ENCODE measurements at regions not wholly inside any gene's neighbourhood (a gene's known extent, or its start where the extent isn't known, plus 50 kb on each side); places are given as distances from the start of the nearest gene placed in this dataset.
"Not testable (repeated sequence)": the region's sequence is repeated elsewhere in the genome, so short reads cannot be mapped to it uniquely, and the experiment has no call there.

DNA sequence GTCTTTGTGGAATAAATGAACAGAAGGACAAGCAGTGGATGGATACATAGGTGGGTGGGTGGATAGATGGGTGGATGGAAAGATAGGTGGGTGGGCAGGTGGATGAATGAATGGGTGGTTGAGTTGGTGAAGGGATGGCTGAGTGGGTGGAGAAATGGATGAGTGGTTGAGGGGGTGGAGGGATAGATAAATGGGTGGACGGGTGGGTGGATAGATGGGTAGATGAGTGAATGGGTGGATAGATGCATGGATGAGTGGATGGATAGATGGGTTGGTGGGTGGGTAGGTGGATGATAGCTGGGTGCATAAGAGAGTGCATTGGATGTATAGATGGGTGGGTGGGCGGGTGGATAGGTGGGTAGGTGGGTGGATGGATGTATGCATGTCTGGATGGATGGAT is 63.5 kb downstream of the UNC93B1 start:
- DNase-seq: not testable (repeated sequence)

DNA sequence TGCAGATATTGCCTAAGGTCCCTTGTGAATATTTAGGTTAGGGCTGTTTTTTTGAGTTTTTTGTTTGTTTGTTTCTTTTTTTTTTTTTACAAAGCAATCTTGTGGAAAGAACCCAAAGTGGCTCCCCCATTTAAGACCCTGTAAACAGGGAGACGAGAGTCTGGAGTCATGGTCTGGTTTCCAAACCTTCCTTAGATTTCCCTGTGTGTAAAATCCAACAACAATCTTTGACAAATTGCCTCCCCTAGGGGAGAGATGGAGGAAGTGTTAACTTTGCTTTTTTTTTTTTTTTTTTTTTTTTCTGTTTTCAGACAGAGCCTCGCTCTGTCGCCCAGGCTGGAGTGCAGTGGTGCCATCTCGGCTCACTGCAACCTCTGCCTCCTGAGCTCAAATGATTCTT is 64.9 kb downstream of the UNC93B1 start:
- DNase-seq: not testable (repeated sequence)

DNA sequence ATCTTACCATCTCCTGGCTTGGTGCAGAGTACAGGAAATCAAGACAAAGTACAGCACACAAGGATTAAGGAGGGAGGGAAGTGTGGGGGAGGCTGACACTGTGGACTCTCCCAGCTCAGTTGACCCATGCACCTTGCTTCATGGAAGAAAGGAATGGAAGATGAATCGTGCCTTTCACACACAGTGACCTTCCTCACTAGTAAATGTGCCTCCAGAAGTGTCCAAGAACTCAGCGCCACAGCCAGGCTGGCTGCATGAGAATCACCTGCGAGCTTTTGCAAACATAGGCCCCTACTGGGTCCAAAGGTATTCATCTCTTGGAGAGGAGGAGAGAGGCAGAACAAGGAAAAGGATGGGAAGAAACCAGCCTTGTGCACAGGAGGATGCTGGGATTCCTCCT is 65.5 kb downstream of the UNC93B1 start:
- DNase-seq: not testable (repeated sequence)

DNA sequence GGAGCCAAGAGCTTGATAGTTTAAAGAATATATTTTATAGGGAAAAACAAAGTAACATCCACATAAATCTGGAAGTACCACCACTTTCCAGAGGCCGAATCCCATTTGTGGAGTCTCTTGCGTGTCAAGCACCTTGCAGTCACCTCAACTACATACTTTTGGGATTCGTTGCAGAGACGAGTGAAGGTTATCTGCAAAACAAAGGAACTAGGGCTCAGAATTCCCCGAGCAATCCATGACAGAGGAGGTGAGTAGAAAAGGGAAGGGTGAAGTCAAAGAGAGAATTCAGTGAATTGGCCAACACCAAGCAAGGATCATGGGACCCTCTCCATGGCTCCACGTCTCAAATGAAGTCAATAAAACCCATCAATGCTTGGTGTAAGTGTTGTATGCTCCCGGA is 80.3 kb downstream of the UNC93B1 start:
- not testable (repeated sequence) for DNase-seq

DNA sequence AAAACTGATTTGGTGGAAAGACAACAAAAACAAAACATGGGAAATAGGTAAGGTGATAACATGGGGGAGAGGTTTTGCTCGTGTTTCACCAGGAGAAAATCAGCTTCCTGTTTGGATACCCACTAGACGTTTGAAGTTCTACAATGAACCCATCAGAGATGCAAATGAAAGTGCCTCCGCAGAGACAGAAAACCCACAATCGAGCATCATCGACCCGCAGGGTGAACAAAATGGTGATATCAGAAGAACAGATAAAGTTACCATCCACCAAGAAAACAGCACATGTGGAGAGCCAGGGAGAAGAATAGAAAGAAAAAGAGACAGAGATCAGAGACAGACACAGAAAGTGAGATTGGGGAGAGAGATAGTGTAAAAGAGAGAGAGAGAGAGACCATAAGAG is 83.4 kb downstream of the UNC93B1 start:
- DNase-seq: peak; percentile 55

DNA sequence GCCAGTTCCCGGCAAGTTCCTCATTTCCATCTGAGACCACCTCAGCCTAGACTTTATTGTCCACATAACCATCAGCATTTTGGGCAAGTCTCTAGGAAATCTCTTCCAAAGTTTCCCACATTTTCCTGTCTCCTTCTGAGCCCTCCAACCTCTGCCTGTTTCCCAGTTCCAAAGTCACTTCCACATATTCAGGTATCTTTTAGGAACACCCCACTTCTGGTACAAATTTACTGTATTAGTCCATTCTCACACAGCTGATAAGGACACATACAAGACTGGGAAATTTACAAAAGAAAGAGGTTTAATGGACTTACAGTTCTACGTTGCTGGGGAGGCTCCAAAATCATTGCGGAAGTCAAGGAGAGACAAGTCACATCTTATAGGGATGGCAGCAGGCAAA is 91.7 kb downstream of the UNC93B1 start:
- DNase-seq: not testable (repeated sequence)

DNA sequence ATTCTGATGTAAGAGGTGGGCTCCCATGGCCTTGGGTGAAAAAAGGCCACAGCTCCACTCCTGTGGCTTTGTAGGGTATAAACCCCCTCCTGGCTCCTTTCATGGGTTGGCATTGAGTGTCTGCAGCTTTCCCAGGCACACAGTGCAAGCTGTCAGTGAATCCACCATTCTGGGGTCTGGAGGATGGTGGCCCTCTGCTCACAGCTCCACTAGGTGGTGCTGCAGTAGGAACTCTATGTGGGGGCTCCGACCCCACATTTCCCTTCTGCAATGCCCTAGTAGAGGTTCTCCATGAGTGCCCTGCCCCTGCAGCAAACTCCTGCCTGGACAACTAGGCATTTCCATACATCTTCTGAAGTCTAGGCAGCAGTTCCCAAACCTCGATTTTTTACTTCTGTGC is 92.7 kb downstream of the UNC93B1 start:
- not testable (repeated sequence) for DNase-seq

DNA sequence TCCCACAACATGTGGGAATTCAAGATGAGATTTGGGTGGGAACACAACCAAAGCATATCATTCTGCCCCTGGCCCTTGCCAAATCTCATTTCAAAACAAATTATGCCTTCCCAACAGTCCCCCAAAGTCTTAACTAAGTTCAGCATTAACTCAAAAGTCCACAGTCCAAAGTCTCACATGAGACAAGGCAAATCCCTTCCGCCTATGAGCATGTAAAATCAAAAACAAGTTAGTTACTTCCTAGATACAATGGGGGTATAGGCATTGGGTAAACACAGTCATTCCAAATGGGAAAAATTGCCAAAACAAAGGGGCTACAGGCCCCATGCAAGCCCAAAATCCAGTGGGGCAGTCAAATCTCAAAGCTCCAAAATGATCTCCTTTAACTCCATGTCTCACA is 93.1 kb downstream of the UNC93B1 start:
- DNase-seq: not testable (repeated sequence)

DNA sequence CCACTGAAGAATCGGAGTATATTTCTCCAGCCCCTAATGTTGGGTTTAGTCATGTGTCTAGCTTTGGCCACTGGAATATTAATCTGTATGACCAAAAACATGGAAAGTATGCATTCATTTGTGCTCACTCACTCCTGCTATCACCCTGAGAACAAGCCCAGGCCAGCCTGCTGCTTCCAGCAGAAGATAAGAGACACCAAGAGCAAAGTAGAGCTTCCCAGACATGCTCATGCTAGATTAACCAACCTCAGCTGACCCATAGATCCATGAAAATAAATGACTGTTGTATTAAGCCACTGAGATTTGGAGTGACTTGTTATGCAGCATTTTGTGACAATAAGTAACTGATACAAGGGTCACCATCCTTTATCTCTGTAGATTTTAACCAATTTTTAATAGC is 96.9 kb downstream of the UNC93B1 start:
- not testable (repeated sequence) for DNase-seq

DNA sequence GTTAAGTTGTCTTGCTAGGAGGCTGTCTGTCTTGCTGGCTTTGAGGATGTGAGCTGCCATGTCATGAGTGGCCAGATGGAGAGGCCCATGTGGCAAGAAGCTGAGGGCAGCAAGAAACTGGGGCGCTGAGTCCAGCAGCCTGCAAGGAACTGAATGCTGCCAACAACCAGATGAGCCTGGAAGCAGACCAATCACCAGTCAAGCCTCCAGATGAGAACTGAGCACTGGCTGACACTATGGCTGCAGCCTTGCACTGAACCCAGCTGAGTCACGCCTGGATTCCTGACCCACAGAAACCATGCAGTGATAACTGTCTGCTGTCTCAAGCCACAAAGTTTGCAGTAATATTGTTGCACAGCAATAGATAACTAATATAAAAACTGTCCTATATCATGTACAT is 104.4 kb downstream of the UNC93B1 start:
- not testable (repeated sequence) for DNase-seq

DNA sequence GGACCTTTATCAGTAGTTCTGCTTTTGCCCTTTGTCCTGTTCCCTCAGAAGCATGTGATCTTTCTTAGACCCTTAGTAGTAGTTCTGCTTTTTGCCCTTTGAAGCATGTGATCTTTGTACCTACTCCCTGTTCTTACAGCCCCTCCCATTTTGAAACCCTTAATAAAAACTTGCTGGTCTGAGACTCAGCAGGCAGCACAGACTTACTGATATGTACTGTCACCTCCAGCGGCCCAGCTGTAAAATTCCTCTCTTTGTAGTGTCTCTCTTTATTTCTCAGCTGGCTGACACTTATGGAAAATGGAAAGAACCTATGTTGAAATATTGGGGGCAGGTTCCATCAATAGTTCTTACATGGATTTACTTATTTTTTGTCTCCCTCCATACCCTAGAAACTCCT is 110.4 kb downstream of the UNC93B1 start:
- DNase-seq: not testable (repeated sequence)

DNA sequence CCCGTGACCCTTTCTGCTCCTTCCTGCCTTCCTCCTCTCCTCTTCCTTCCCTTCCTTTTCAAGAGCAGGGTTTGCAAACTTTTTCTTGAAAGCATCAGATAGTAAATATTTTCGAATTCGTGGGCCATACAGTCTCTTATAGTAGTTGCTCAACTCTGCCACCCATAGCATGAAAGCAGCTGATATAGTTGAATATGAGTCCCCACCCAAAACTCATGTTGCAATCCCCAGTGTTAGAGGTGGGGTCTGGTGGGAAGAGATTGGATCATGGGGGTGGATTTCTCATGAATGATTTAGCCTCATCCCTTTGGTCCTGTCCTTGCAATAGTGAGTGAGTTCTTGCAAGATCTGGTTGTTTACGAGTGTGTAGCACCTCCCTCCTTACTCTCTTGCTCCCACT is 114.3 kb downstream of the UNC93B1 start:
- not testable (repeated sequence) for DNase-seq

DNA sequence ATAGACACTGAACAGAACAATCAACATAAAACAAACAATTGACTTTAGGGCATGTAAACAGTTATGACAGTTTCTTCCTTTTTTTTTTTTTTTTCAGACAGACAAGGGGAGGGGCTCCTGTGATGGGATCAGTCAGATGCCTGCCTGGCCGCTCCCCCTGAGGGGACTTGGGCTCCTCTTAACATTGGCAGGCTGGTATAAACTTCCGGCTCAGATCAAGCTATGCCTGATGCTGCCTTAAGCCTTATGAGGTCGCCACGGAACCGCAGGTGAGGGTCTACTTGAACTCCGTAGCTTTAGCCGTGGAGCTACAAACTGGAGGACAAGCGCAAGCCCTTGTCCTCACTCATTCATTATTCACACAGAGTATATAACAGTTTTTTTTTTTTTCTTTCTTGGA is 115.8 kb downstream of the UNC93B1 start:
- not testable (repeated sequence) for DNase-seq

DNA sequence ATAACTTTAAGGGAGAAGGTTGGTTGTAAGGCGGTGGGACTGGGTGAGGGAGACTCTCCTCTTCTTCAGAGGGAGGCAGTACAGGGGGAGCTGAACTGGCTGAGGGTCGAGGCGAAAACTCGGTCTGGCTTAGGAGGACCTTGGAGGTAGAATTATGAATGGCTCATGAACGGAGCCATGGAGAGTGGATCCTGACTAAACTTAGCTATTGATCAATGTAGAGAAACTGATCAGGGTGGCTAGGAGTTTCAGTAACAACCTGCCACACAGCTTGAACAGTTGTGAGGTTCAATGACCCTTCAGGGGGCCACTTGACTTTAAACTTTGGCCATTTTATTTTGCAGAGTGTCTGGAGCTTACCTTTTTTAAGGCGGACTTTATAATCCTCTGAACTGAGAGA is 117.2 kb downstream of the UNC93B1 start:
- not testable (repeated sequence) for DNase-seq

DNA sequence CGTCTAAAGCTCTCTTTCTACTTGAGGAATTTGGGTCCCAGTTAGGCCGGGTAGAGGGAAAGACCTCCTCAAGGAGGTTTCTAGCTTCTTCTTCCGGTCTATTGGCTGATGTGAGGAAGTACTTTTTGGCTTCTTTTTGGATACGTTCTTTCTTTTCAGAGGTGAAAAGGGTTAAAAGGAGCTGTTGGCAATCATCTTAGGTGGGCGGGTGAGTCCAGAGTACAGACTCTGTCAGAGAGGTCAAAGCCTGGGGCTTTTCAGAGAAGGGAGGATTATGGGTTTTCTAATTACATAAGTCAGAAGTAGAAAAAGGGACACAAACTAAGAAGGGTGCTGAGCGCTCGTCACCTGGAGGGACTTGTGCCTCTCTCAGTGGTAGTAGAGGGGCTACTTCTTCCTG is 117.7 kb downstream of the UNC93B1 start:
- DNase-seq: not testable (repeated sequence)

DNA sequence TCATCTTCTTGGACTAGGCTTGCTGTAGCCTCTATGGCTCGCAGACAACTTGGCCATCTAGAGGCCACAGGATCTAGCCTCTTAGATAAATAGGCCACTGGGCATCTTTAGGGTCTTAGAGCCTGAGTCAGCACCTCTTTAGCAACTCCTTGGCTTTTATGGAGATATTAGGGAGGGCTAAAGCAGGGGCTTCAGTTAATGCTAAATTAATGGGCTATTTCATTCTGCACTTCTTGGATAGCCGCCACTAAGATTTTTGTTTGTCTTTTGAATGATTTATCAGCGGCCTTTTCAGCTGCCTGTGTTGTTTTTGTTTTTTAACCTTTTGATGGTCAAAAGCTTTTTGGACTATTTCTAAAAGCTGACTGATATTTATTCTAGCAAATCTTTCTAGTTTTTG is 118.3 kb downstream of the UNC93B1 start:
- not testable (repeated sequence) for DNase-seq

DNA sequence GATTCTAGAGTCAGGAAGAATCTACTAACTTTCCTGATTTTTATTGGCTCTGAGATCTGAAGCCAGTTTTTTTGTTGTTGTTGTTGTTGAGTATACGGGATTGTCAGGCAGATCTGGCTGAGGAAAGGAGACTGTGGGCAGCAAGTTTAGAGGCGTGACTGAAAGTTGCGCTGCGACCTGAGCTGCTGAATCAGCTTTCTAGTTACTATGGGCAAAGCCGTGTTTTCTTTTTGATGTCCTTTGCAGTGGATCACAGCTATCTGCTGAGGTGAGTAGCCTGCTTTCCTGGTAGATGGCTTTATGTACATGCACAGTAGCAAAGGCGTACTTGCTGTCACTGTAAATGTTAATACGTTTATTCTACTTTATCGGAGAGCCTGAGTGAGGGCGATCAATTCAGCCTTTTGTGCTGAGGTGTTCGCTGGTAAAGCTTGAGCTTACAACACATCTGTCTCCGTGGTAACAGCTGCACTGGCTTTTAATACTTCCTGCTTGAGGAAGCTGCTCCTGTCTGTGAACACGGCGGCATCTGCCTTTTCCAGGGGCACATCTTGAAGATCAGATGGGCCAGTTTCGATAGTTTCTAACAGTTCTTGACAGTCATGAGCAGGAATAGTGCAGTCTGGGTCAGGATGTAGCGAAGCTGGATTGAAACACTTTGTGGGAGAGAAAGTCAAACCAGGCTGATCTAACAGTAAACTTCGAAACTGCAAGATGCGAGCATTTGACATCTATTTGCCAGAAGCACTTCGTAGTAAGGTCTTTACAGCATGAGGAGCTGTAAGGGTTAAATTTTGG is 118.9 kb downstream of the UNC93B1 start:
- DNase-seq: peak; percentile 56

DNA sequence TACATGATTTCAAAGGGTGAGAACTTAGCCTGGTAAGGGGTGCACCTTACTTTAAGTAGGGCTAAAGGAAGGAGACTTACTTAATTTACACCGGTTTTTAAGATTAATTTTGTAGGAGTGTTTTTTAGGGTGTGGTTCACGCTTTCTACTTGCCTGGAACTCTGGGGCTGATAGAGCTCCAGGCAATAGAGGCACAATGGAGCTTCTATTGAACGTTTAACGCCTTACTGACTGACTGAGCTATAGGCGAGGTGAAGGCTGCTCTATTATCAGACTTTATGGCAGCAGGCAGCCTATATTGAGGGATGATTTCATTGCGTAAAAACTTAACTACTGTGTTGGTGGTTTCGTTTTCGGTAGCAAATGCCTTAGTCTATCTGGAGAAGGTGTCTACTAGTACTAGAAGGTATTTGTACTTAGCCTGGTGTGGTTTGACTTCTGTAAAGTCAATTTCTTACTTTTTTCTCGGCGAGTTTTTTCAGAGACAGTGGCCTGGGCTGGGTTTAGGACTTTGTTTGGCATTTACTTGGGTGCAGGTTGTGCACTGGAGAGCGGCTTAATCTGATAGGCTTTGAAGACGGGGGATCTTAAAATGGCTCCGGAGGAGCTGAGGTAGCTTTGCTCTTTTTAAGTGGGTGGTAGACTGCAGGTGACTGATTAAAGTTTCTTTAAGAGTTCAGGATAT is 119.7 kb downstream of the UNC93B1 start:
- not testable (repeated sequence) for DNase-seq

DNA sequence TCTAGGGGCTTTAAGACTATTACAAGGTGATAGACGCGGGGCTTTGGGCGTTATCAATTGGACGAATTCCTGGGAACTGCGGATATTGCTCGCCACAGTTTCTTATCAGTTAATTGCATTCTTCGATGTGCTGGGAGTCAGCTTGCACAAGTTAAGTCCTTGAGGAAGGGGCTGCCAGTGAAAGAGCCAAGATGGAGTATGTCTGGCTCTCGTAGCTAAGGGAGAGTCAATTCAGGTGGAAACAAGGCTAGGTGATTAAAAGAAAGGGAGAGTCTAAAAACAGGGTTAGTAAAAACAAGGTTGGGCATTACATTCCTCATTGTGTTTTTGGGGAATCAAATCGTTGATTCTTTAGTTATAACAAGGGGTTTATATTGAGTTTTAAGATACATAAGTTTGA is 121.6 kb downstream of the UNC93B1 start:
- DNase-seq: not testable (repeated sequence)

DNA sequence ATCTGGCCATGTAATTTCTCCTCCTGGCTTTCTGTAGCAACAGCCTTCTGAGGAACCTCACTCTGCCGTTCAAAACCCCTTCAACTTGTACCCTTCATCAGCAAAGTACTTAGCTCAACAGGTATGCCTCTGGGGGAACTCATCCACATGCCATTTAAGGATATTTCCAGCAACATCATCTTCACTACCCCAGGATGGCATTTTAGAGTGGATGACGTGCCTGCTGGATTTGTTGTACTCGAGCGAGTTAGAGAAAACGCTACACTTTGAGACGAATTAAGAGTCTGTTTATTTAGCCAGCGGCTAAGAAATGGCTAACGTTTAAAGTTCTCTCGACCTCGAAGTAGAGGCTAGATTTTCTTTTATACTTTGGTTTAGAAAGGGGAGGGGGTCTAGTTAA is 122.1 kb downstream of the UNC93B1 start:
- DNase-seq: not testable (repeated sequence)

DNA sequence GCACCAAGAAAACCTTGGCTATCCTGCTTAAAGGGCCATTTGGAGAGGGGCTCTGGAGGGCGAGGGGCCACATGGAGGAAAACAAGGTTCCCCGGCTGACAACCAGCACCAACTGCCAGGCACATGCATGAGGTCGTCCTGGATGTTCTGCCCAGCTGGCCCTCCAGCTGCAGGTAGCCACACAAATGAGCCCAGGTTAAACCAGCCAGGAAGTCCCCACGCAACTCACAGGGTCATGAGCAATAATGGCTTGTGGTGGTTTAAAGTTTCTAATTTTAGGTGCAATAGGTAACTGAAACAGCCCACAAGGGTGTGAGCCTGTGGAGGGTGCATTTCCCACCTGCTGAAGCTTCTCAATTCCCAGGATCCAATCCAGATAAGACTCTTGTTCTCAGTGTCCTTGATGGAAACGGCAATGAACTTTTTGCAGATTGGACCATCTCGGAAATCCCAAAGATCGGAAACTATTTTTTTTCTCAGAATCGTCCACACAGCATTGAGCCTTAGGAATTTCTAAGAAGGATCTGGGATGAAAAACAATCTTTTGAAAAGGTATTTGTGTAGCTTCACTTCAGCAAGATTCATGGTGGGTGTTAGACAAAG is 123.2 kb downstream of the UNC93B1 start:
- not testable (repeated sequence) for DNase-seq

DNA sequence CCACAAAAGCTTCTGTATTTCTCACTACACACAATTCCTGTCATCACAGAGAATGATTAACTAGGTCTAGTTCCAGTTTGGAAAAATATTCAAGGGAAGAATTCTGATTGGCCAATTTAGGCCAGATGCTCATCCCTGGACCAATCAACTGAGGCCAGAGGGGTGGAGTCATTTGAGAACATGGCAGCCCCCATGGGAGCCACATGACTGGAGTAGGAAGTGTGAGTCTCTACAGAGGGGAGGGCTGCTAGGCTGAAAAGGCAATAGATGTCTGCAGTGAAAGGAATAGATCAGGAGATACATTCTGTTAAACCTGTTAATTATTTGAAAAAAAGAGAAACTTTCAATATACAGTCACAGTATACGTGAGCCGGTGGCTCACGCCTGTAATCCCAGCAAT is 125.2 kb downstream of the UNC93B1 start:
- peak; percentile 51 for DNase-seq

DNA sequence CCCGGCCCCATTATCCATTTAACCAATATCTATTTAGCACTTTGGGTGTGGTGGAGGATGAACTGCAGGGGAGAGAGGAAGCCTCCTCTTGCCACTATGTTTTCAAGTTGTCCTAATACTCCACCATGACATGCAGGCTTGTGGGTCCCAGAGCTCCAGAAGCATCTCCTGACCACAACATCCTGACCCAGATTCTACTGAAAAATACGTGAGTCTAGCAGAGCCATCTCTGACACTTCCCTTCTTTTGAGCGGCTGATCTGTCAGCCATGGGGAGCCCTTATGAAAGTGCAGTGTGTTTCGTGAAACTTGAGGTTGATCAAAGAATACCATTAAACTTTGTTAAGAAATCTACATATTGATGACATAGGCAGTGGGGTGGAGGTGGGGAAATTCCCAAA is 126.6 kb downstream of the UNC93B1 start:
- peak; percentile 19 for DNase-seq

DNA sequence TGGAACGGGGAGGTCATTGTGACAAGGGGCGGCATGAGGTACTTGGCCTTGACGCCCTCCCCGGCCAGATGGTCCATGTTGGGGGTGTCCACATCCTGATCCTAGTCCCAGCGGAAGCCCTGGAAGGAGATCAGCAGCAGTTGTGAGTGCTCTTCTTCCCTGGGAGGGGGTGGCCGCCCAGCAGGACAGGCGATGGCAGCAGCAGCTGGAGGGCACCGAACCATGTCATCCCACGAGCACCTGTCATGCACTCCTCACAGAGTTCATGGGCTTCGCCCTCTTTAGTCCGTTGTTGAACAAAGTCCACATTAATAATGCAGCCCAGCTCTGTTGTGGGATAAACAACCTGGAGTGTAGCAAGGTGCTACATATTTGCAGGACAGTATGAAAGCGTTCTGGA is 130.7 kb downstream of the UNC93B1 start:
- DNase-seq: not testable (repeated sequence)

Measured in stimulated activated CD4-positive, alpha-beta T cell treated with anti-CD3 and anti-CD28 coated beads, Interleukin-1b, Interleukin-23, amount 100 ng/mL, for 48 hours (primary cell).